Thyroid gland (tissue), 4 donors: ENCODE measurements at regions not wholly inside any gene's neighbourhood (a gene's known extent, or its start where the extent isn't known, plus 50 kb on each side); places are given as distances from the start of the nearest gene placed in this dataset.

Experiments
- CTCF ChIP-seq, 6 experiments: fragments of 200-600 bp in 3 of 6; fragments of 450-650 bp in 3 of 6; sonication (generic) in 3 of 6; IDR thresholded peaks; one replicate each; pipeline ENCODE4 v1.5.1; 2016 to 2019; ENCODE audit warnings: antibody characterized with exemption in 6 of 6, mild to moderate bottlenecking in 2 of 6, inconsistent platforms in 1 of 6, moderate library complexity in 1 of 6
- POLR2A ChIP-seq, 2 donors: fragments of 450-650 bp; IDR thresholded peaks; one replicate each; pipeline ENCODE4 v1.6.1; 2017; ENCODE audit warnings: antibody characterized with exemption in 2 of 2, mild to moderate bottlenecking in 2 of 2, moderate library complexity in 1 of 2

- no peak for TF ChIP-seq CTCF (IDR thresholded peaks at IDR 0.05)
- TF ChIP-seq POLR2A (IDR thresholded peaks at IDR 0.05), result no peak
These were observed 648.6 kb downstream of the XPNPEP1 start for GRCh38 chr10:109274681-109275080.
